ENCODE measurements at regions not wholly inside any gene's neighbourhood (a gene's known extent, or its start where the extent isn't known, plus 50 kb on each side); places are given as distances from the start of the nearest gene placed in this dataset.

DNA sequence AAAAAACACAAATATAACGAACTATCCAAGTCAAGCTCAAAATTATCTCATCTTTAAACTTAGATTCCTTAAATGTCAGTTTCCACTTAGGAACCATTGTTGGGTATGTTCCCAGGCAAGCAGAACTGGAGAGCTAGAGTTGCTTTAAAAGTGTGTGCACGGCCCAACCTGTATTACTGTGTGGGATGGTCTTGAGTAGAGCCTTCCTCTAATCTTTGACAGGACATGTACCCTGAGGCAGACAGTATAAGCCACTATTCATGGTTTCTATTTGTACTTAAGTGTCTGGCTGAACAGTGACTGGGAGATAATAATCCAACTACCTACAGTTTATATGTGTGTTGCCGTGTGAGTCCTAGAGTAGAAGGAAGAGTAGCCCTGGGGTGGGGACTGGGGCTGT lies 239.7 kb downstream of the GPD2 start:
- no peak for TF ChIP-seq EZH2 (IDR thresholded peaks at IDR 0.05; ENCODE audit: insufficient read depth, poor library complexity, severe bottlenecking)
- no peak for TF ChIP-seq EZH2phosphoT487 (IDR thresholded peaks at IDR 0.05; ENCODE audit: insufficient read depth, low read depth)
